BJ (cell line): ENCODE measurements at regions not wholly inside any gene's neighbourhood (a gene's known extent, or its start where the extent isn't known, plus 50 kb on each side); places are given as distances from the start of the nearest gene placed in this dataset.
A peak's percentile ranks its signal among the peaks of the same experiment; 100 is the strongest.
"Not testable (repeated sequence)": the region's sequence is repeated elsewhere in the genome, so short reads cannot be mapped to it uniquely, and the experiment has no call there.

Experiments used
- CTCF ChIA-PET: fragments of 350-600 bp; formaldehyde crosslinking; extraction: SDS; loops from one replicate; lab custom pipeline; 2021; ENCODE audit warnings: antibody characterized with exemption, inconsistent platforms; lab: Yijun Ruan, JAX
- POLR2A ChIA-PET: fragments of 300-600 bp; sonication (Branson Sonifier 250); formaldehyde crosslinking; extraction: SDS; loops from one replicate; lab custom pipeline; 2021; ENCODE audit warnings: antibody characterized with exemption; lab: Charles Lee
- DNase-seq: peaks from one replicate; pipeline ENCODE4 v3.0.0-alpha.2; 2011; ENCODE audit warnings: low read depth
- H3K27me3 ChIP-seq: 2 replicates; pipeline ENCODE4 v1.6.0; 2011; ENCODE audit warnings: low read length; ENCODE audit not compliant: control insufficient read depth, insufficient read depth
- H3K36me3 ChIP-seq: 2 replicates; pipeline ENCODE4 v1.5.1; 2011; ENCODE audit warnings: low read length; ENCODE audit not compliant: control insufficient read depth, insufficient read depth
- H3K4me3 ChIP-seq: 2 replicates; pipeline ENCODE4 v1.5.1; 2011; ENCODE audit warnings: low read depth, mild to moderate bottlenecking, control low read depth, low read length
- CTCF ChIP-seq: IDR thresholded peaks from 2 replicates; pipeline ENCODE4 v1.5.1; 2011; ENCODE audit warnings: low read depth, mild to moderate bottlenecking, control low read depth, inconsistent platforms, low read length, moderate library complexity; ENCODE audit not compliant: insufficient read depth

- CTCF ChIA-PET, result no interaction called here
These were observed 120.4 kb downstream of the ZFP64 start for GRCh38 chr20:52071136-52071535.

GRCh38 chr20:52064931-52065330, 126.6 kb downstream of the ZFP64 start:
- Histone ChIP-seq H3K4me3 (no peak overlapping the region), H3K27me3 (no peaks in the 10 kb centered on the region), H3K36me3 (no peaks in the 10 kb centered on the region)
- no peak for TF ChIP-seq CTCF
- ChIA-PET POLR2A (no interaction called here), CTCF (interaction anchor here (1.6 kb wide), 1 partner anchor 18 kb away, joined by 8 read pairs; no protein-coding TSS in a partner anchor)
- no peak for DNase-seq

More at GRCh38 chr20:52071136-52071535, 120.4 kb downstream of the ZFP64 start:
- Histone ChIP-seq H3K27me3 (no peaks in the 10 kb centered on the region), H3K4me3 (no peak overlapping the region), H3K36me3 (no peaks in the 10 kb centered on the region)
- no peak for DNase-seq
- POLR2A ChIA-PET, result no interaction called here
- TF ChIP-seq CTCF, result no peak

GRCh38 chr20:52062452-52063209, 128.9 kb downstream of the ZFP64 start:
- Histone ChIP-seq H3K36me3 (no peaks in the 10 kb centered on the region), H3K27me3 (no peaks in the 10 kb centered on the region), H3K4me3 (no peak overlapping the region)
- no peak for DNase-seq
- no peak for TF ChIP-seq CTCF
- CTCF ChIA-PET, result interaction anchor here (0.8 to 1.3 kb wide), 4 partner anchors 21 to 422 kb away, joined by 3 to 4 read pairs (median 3); partner anchors contain the start of gene ATP9A
- POLR2A ChIA-PET, result interaction anchor here (0.6 kb wide), 1 partner anchor 197 kb away, joined by 4 read pairs; no protein-coding TSS in a partner anchor

GRCh38 chr20:52060794-52061714, 130.5 kb downstream of the ZFP64 start:
- ChIA-PET CTCF (interaction anchor here (0.6 to 2.8 kb wide), 7 partner anchors 17 to 422 kb away, joined by 3 to 16 read pairs (median 4); no protein-coding TSS in a partner anchor), POLR2A (no interaction called here)
- no peak overlapping the region for H3K4me3 ChIP-seq
- DNase-seq, result no peak
- H3K27me3 ChIP-seq, result no peaks in the 10 kb centered on the region
- H3K36me3 ChIP-seq, result no peaks in the 10 kb centered on the region
- peak; percentile 38 for TF ChIP-seq CTCF

- H3K4me3 ChIP-seq, H3K36me3 ChIP-seq, POLR2A ChIA-PET, DNase-seq, H3K27me3 ChIP-seq: not testable (repeated sequence)
- CTCF ChIA-PET, result interaction anchor here (1.0 to 1.5 kb wide), 3 partner anchors 10 to 257 kb away, joined by 3 to 4 read pairs (median 4); no protein-coding TSS in a partner anchor
These were observed 134.4 kb downstream of the ZFP64 start for GRCh38 chr20:52057133-52057532.
